Eye (tissue), 1 donor: ENCODE measurements at regions not wholly inside any gene's neighbourhood (a gene's known extent, or its start where the extent isn't known, plus 50 kb on each side); places are given as distances from the start of the nearest gene placed in this dataset.
A peak's percentile ranks its signal among the peaks of the same experiment; 100 is the strongest.

Experiments
- DNase-seq: peaks from one replicate; pipeline ENCODE4 v3.0.0-alpha.2; 2015

DNA sequence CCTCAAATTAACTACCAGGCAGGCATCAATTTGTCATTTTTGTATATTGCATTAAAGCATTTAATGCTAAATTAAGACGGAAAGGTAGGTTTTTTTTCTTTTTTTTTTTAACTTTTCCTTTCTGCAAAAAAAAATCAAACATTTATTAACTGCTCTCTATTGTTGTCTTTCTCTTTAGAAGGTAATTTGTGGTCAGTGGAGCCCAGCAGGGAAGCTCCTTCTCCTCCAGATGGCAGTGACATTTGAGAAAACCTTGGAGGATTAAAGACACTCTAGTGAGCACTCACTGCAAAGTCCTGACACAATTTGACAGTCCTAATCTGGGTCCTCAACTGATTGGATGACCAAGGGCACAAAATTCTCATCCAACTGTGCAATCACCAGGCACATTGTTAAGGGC lies 102.4 kb downstream of the SLIT2 start:
- DNase-seq = peak; percentile 88

DNA sequence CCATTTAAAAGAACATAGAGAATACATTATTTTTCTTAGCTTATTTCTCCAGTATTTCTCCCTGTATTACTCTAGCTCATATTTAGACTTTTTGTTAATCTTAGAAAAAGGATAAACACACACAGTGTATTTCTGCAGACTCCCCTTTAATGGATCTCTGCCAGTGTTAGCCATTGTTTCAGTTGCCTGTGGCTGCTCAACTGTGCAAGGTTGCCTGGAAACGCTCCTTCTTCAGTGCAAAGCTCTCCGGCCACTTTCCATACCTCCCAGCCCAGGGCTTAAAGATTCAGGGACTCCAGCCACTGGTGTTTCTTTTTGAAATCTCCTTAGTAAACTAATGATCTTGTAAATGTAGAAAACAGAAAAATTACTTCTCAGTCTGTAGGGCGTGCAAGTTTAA lies 104.9 kb downstream of the SLIT2 start:
- peak; percentile 72 for DNase-seq

DNA sequence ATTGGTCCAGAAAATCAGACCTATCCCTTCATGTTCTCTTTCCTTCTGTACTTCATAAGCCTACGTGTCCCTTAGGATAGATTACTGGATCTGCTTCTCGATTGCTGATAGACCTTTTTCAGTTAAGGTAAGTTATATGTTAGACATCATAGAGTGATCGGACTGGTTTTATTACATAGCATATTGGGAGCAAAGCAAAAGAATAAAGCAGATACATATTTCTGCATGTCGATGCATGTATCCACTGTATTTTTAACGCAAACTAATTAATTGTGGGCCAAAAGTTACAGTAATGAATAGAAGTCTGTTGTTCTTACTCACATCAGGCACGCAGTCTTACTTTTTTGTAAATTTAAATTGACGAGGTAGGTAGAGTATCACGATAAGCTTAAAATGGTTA lies 106.4 kb downstream of the SLIT2 start:
- no peak for DNase-seq

DNA sequence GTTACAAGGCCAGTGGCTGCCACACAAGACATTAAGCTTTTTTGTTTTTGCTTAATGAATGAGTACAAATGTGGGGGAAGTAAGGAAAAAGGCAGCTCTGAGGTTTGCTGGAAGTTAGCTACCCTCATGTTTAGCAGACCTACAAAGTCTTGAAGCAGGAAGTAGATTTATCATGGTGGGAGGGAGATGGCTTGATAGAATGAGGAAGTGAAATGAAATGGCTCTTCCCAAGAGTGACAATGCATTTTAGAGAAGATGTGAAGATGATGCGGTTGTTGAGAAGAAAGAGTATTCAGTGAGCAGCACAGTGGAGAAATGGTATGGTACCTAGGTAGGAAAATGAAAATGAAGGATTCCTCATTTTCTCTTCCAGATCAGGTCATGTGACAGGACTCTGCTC lies 108.0 kb downstream of the SLIT2 start:
- no peak for DNase-seq

DNA sequence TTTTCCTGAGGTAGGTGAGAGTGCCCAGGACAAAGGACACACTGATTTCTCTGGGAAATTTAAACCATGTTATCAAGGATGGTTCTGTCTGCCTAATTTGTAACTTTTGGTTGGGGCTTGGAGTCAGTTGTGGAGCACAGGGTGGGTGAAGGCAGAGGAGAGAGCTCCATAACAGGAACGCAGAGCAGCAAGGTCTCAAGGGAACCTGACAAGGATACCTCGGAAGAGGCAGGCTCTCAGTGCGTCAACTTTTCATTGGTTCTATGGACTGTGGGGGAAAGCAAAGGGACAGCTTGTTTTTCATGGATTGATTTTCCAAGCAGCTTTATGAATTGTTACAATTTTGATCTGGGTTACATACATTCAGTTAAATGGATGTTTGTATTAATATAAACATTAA lies 110.4 kb downstream of the SLIT2 start:
- peak; percentile 59 for DNase-seq

DNA sequence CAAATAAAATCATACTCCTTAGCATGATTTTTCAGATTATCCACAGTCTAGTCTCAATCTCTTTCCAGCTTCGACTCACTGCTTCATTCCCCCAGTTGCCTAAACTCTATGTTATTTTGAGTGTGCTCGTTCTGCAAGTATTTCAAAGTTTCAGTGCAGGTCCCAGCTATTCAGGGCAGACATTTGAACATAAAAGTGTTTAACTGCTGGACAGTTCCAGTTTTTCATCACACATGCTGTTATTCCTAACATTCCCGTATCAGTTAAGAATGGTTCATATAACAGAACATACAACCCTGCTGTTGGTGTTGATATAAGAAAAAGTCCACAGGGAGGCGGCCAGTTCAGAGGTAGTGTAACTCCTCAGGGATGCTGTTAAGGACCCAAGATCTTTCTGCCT lies 113.3 kb downstream of the SLIT2 start:
- no peak for DNase-seq

DNA sequence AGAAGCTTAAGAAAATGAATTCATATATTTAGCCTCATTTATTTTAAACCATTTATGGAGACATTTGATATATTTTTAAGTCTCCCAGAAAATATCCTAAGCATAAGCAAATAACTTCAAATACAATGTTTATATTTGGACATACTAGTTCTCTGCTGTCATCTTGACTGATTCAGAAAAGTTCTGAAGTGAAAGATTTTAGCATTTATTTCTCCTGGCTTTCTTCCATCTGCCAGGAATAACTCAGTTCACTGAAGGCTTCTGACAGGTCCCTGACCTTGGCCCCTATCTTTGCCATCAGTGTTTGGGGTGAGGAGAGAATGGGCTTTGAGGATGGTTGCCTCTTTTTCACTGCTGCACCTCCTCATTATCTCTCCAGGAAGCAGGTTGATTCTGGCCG lies 115.7 kb downstream of the SLIT2 start:
- no peak for DNase-seq

DNA sequence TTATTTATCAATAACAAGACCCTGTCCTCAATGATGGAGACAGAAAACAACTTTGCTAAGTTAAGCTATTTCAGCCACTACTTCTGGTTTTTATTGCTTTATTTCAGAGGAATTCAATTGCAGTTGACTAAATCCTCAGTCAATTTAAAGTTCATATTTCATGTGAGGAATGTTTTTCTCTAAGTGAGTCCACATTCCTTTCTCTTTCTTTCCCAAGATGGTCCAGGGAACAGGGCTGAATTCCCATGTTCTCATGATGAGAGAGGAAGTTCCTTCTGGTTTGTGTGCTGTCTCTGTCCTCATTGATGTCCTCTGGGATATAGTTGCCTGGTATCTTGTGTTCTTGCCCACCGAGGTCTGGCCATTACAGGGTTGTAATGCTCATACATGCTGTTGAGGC lies 117.2 kb downstream of the SLIT2 start:
- DNase-seq = no peak

DNA sequence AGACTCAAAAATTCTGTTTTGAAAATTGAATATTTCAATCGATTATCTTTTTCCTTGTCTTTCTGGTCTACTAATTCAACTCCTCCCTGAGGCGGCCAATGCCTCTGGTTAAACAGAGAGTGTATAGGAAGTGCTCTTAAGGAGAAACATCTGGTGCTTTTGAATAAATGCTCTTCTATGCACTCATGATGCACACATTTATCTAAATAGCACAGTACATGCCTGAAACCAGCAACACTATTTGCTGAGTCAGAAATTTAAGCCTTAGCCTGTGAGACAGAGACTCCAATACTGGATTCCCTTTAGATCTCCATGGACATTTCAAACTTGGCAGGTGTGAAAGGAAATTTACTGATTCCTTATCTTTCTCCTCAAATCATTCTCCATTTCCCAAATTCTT lies 118.6 kb downstream of the SLIT2 start:
- no peak for DNase-seq

DNA sequence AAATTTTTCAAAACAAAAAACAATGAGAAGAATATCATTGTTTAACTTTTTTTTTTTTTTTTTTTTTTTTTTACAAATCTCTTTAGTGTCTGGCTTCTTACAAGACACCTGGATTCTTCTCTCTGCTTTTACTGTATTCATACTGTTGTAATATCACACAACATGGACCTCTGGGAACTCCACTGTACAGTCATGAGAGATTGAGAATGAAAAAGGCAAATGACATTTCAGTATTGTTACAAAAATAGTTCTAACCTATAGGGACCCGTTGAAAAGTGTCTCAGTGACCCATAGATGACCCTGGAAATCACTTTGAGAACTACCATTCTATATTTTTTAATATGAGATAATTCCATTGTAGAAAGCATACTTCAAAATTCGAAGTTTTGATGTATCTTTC lies 124.4 kb downstream of the SLIT2 start:
- DNase-seq = no peak

DNA sequence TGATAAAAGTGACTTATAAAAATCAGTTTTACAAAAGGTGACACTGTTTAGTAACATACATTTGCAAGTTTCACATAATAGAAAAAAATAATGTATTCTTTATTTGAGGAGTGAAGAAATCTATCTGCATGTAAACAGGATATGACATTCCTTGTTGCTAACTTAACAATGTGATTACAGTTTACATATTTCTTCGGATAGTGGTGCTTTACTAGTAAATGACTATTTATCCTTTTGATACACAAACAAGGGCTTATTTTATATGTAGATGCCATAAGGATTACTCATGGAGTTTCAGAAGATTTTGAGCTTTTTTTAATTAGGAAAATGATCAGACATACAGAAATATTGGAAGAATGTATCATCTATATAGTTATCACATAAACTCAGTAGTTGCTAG lies 126.5 kb downstream of the SLIT2 start:
- no peak for DNase-seq

DNA sequence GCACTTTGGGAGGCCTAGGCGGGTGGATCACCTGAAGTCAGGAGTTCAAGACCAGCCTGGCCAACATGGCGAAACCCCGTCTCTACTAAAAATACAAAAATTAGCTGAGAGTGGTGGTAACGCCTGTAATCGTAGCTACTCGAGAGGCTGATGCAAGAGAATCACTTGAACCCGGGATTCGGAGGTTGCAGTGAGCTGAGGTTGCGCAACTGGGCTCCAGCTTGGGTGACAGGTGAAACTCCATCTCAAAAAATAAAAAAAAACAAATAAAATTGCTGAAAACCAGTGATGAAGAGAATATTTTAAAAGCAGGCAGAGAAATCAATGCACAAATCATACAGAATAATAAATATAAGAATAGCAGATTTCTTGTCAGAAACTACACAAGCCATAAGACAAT lies 129.3 kb downstream of the SLIT2 start:
- DNase-seq = no peak

DNA sequence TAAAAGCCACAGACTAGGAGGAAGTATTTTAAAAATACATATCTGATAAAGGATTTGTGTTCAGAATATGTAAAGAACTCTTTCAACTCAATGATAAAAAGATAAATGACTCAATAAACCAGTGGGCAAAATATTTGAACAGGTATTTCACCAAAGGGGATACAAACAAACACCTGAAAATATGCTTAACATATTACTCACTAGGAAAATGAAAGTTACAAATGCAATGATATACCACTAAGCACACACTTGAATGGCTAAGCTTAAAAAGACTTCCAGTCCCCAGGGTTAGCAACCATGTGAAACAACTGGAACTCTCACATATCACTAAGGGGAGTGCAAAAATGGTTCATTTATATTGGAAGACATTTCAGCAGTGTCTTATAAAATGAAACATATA lies 131.6 kb downstream of the SLIT2 start:
- no peak for DNase-seq

DNA sequence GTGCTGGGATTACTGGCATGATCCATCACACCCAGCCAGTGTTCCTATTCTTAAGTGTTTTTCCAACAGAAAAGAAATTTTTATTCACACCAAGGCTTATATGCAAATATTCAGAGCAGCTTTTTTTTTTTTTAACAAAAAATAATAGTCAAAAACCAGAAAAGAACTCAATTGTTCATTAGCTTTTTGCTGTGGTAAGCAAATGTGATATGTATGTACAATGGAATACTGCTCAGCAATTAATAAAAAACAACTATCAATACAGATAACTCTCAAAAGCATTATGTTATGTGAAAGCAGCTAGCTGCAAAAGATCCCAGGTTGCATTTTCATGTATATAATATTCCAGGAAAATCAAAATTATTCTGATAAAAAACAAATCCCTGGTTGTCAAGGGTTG lies 132.3 kb downstream of the SLIT2 start:
- no peak for DNase-seq

DNA sequence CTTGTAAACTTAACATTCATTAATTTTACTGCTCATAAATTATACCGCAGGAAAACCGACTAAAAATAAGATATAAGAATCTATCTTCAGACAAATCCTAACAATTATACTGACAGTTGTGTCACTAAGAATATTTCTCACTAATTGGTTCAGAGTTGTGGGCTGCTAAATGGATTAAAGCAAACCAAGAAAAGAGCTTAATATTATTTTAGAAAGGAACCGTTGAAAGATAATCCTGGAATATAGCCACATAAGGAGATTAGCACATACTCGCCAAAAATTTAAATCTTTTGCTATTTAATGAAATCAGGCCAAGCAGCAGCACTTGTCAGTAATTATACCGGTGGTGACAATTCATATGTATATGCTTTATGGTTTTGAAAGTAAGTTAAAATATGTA lies 132.8 kb downstream of the SLIT2 start:
- no peak for DNase-seq

DNA sequence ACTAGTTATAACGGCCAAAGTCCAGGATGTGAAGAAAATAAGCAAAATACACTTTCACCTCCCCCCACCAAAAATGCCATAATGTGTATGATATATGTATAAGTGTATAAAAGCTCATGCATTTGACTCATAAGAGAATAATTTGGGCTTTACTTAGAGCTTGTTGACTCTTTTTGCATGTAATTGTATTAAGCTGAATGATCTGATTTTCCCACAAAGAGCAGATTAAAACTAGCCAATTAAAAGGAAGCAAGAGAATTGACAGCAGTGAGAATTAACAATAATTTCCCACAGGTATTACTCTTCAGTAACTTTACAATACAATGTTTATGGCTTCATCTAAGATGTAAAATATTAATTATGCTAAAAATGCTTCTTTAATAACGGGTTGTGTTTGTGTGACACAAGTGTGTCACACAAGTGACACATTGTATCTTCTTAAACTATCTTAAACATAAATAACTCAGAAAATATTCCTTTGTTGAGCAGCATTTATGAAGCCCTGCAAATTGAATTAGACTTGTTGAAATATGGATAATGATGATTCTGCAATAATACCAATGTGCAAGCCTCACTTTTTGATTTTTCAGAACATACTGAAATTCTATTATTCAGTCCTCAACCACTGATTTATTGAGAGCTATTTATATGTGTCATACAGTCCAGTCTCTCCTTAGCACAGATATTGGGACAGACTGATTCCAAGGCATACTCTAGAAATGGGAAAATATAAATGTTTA lies 134.5 kb downstream of the SLIT2 start:
- no peak for DNase-seq

DNA sequence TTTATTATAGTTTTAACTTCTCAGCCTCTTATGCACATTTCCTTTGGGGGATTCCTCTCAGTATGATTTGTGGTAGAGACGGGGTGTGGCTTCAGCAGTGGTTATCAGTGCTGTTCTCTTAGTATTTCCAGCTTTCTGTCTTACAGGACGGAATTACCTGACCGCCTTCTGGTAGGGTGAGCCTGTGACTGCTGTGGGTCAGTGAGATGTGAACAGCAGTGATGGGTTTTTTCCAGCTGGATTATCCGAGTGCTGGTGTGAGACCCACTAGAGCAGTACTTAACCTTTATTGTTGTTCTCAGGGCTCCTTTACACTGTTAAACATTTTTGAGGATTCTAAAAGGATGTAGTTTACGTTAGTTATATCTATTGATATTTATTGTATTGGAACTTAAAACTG lies 135.2 kb downstream of the SLIT2 start:
- DNase-seq = peak; percentile 39

DNA sequence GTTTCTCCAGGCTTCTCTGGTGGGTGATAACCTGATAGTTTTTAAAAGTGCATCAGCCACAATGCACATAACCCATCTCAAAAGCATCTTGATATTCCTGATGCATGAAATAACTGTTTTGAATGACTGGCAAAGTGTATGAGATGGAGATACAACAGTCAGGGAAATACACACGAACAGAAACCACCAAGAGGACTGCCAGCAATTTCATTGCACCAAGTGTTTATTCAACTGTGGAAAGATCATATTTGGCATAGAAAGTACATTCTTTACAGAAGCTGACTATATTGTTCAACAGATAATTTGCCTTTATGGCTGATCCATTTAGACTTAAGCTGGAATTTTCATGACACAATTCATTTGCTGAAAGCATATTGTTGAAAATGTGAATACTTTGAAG lies 139.5 kb downstream of the SLIT2 start:
- no peak for DNase-seq

DNA sequence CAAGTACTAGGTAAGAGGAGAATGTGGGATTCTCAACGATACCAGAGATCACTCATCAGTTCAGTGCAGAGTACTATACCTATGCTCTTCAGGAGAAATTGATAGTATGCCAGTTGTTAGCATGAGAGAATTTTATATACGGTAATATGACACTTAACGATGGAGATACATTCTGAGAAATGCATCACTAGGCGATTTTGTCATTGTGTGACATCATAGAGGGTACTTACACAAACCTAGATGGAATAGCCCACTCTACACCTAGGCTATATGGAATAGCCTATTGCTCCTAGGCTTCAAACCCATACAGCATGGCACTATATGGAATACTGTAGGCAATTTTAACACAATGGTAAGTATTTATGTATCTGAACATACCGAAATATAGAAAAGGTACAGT lies 140.2 kb downstream of the SLIT2 start:
- no peak for DNase-seq

DNA sequence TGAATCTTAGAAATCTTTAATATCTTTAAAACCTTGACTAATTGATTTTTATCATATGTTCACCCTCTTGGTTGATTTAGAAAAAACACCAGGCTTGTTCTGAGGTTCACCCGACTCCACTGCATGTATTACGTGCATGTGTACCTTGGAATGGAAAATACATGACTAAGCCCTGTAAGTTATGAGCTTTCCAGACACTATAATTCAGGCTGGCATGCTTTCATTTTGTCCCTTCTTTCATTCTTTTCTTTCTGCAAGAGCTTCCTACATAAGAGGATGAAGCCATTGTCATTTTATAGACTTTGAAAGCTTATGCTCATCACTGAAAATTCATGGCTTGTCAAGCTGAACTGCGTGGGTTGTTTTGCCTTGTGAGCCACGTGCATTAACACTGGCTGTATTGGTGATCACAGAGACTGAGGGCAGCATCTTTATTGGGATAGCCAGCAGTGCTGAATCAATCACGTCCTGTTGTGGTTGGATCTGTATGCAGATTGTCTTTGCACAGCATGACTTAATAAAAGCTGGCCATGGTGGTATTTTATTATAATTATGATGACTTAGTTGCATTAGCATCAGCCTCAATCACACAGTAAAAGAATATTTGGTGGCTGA lies 141.9 kb downstream of the SLIT2 start:
- no peak for DNase-seq

DNA sequence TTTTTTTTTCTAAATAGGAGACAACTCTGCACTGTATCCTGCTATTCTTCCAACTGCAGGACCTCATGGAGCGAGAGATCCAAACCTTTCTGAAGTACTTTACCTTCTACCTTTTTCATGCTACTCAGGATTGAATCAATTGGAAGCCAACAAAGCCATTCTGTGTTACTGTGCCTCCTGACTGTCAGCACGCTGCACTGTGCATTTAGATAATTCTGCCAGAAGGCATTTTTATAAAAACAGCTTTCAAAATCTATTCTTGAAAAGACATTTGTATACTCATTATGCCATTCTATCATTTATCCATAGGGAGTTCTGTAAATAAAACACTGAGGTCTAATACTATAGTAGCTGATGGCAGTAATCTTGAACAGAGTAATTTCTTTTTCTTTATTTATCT lies 142.8 kb downstream of the SLIT2 start:
- no peak for DNase-seq

DNA sequence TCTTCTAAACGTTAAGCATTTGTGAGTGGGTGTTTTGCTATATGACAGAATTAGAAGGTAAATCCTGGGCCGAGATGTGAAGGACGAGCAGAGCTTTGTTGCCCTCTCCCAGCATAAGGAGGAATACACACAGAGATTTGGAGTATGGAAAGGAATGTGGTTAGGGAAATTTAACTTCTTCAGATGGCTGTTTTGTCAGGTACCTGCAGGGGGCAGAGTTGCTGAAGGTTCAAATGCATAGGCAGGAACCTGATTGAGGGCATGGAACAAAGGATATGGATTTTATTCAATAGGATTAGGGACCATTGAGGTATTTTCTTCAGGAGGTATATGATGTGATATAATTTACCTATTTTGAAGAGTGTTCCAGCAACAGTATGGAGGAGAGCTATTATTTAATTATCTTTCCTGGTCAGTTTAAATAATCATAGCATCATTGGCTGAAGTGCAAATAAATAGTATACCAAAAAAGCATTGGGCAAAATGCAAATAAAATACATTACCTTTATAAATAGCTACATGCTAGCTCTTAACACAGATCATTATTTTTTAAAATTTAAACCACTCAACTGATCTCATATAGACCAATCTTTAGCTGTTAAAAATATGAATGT lies 143.6 kb downstream of the SLIT2 start:
- peak; percentile 45 for DNase-seq

DNA sequence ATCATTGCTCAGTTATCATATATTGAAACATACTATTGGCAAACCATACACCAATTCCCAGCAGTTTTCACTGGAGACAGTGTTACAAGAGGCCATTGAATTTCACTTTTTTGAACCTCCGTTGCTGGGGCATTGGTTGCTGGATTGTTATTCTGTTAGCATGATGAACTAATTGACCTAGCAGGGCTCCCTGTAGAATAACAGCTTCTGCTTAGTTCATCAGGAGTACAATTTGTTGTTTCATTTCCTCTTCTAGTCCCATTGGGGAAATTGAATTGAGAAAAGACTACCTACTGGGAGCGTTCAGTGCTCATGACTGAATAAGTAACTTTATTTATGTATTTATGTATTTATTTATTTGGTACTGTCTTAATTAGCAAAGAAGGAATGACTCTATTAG lies 151.6 kb downstream of the SLIT2 start:
- no peak for DNase-seq

DNA sequence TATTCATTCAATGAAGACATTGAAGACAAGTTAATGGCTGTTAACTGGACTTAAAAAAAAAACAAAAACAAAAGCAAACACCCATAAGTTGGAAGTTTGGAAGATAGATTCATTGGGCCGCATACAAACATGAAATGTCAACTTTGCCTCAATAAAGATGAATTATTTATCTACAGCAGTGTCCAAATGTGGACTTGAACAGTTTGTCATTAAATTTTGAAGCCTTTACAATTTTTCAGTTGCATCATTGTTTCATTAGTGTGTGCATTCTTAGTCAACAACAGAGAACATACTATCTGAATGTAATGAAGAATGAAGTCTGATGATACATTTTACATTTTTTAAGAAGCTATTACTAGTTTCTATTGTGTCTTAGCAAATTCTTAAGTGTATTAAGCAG lies 152.1 kb downstream of the SLIT2 start:
- DNase-seq = no peak

DNA sequence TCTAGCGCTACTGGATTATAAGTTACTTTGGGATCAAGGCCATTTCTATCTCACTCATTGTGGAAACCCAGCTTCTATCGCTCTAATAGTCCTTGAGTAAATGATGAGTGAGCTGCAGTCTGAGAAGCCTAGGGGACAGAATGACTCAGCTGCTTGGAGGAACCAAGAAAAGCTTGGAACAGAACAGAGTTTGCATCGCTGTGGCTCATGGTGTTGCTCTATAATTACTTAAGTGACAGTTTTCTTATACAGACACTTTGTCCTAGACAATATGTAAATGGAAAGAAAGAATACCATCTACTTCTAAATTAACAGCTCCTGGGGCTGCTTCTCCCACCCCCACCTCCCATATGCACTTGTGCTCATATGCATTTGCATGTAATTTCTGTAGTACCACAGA lies 156.9 kb downstream of the SLIT2 start:
- DNase-seq = no peak
